GM23338 (cell line): ENCODE measurements at regions not wholly inside any gene's neighbourhood (a gene's known extent, or its start where the extent isn't known, plus 50 kb on each side); places are given as distances from the start of the nearest gene placed in this dataset.

Source experiments
- CREB1 ChIP-seq: fragments of 250-450 bp; sonication (Bioruptor Pico); IDR thresholded peaks from 2 replicates; pipeline ENCODE4 v1.5.0; 2020; ENCODE audit warnings: low read depth, mild to moderate bottlenecking, moderate library complexity
- EZH2 ChIP-seq: fragments of 200-600 bp; sonication (generic); IDR thresholded peaks from one replicate; pipeline ENCODE4 v1.8.0; 2017; ENCODE audit warnings: antibody characterized with exemption, mild to moderate bottlenecking, low read depth; ENCODE audit not compliant: unreplicated experiment
- STAT1 ChIP-seq: IDR thresholded peaks from one replicate; pipeline ENCODE4 v1.6.1; 2016; ENCODE audit warnings: antibody characterized with exemption; ENCODE audit not compliant: unreplicated experiment
- TF ChIP-seq, protein P1 (sequence below), 2 experiments: fragments of 200-600 bp in 1 of 2; sonication (generic) in 1 of 2; conservative IDR thresholded peaks; 2 replicates each; pipeline versions ENCODE4 v1.5.1 to v1.6.1; 2016 to 2017; ENCODE audit warnings: antibody characterized with exemption in 2 of 2, low read depth in 2 of 2, mild to moderate bottlenecking in 2 of 2, moderate library complexity in 1 of 2
- TF ChIP-seq, protein P2 (sequence below): IDR thresholded peaks from 2 replicates; pipeline ENCODE4 v1.6.1; 2016; ENCODE audit warnings: antibody characterized with exemption
- TF ChIP-seq, protein P3 (sequence below): IDR thresholded peaks from one replicate; pipeline ENCODE4 v1.6.1; 2018; ENCODE audit warnings: antibody characterized with exemption; ENCODE audit not compliant: unreplicated experiment

DNA sequence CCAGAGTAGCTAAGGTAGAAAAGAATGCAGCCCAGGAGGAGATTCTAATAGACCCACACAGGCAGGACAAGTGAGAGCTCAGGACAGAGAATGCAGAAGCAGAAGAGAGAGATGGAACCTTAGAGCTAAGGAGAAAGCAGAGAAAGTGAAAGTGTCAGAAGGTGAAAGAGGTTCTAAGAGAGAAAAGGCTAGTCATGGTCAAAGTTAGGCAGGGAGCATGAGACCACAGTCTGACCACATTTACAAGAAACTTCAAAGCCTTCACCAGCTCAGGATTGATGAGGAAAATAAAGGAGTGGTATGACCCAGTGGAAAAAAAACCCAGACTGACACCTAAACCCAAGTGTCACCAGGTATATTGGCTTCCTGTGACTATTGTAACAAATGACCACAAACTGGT is 131.8 kb upstream of the WDR11 start:
- TF ChIP-seq EZH2 = no peak
- TF ChIP-seq, protein P1, sequence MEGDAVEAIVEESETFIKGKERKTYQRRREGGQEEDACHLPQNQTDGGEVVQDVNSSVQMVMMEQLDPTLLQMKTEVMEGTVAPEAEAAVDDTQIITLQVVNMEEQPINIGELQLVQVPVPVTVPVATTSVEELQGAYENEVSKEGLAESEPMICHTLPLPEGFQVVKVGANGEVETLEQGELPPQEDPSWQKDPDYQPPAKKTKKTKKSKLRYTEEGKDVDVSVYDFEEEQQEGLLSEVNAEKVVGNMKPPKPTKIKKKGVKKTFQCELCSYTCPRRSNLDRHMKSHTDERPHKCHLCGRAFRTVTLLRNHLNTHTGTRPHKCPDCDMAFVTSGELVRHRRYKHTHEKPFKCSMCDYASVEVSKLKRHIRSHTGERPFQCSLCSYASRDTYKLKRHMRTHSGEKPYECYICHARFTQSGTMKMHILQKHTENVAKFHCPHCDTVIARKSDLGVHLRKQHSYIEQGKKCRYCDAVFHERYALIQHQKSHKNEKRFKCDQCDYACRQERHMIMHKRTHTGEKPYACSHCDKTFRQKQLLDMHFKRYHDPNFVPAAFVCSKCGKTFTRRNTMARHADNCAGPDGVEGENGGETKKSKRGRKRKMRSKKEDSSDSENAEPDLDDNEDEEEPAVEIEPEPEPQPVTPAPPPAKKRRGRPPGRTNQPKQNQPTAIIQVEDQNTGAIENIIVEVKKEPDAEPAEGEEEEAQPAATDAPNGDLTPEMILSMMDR (conservative IDR thresholded peaks at IDR 0.05; ENCODE audit: low read depth in 2 of 2) = no peak
- TF ChIP-seq, protein P2, sequence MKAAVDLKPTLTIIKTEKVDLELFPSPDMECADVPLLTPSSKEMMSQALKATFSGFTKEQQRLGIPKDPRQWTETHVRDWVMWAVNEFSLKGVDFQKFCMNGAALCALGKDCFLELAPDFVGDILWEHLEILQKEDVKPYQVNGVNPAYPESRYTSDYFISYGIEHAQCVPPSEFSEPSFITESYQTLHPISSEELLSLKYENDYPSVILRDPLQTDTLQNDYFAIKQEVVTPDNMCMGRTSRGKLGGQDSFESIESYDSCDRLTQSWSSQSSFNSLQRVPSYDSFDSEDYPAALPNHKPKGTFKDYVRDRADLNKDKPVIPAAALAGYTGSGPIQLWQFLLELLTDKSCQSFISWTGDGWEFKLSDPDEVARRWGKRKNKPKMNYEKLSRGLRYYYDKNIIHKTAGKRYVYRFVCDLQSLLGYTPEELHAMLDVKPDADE = no peak
- TF ChIP-seq, protein P3, sequence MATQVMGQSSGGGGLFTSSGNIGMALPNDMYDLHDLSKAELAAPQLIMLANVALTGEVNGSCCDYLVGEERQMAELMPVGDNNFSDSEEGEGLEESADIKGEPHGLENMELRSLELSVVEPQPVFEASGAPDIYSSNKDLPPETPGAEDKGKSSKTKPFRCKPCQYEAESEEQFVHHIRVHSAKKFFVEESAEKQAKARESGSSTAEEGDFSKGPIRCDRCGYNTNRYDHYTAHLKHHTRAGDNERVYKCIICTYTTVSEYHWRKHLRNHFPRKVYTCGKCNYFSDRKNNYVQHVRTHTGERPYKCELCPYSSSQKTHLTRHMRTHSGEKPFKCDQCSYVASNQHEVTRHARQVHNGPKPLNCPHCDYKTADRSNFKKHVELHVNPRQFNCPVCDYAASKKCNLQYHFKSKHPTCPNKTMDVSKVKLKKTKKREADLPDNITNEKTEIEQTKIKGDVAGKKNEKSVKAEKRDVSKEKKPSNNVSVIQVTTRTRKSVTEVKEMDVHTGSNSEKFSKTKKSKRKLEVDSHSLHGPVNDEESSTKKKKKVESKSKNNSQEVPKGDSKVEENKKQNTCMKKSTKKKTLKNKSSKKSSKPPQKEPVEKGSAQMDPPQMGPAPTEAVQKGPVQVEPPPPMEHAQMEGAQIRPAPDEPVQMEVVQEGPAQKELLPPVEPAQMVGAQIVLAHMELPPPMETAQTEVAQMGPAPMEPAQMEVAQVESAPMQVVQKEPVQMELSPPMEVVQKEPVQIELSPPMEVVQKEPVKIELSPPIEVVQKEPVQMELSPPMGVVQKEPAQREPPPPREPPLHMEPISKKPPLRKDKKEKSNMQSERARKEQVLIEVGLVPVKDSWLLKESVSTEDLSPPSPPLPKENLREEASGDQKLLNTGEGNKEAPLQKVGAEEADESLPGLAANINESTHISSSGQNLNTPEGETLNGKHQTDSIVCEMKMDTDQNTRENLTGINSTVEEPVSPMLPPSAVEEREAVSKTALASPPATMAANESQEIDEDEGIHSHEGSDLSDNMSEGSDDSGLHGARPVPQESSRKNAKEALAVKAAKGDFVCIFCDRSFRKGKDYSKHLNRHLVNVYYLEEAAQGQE = no peak
- TF ChIP-seq STAT1 = no peak
- no peak for TF ChIP-seq CREB1
